Nephron (organoid): ENCODE measurements at regions not wholly inside any gene's neighbourhood (a gene's known extent, or its start where the extent isn't known, plus 50 kb on each side); places are given as distances from the start of the nearest gene placed in this dataset.
"Not testable (repeated sequence)": the region's sequence is repeated elsewhere in the genome, so short reads cannot be mapped to it uniquely, and the experiment has no call there.

Experiments
- H3K27ac Mint-ChIP-seq, 3 experiments: 2 replicates each; pipeline ENCODE4 v1.8.0; 2020; ENCODE audit warnings: mixed read lengths in 3 of 3, mild to moderate bottlenecking in 2 of 3, moderate library complexity in 1 of 3
- H3K27me3 Mint-ChIP-seq: 2 replicates; pipeline ENCODE4 v1.8.0; 2021; ENCODE audit warnings: low read depth, mild to moderate bottlenecking, moderate library complexity, mixed read lengths
- H3K36me3 Mint-ChIP-seq: 2 replicates; pipeline ENCODE4 v1.8.0; 2020; ENCODE audit warnings: low read depth, mixed read lengths
- H3K4me1 Mint-ChIP-seq: 2 replicates; pipeline ENCODE4 v1.8.0; 2020; ENCODE audit warnings: mixed read lengths
- H3K4me3 Mint-ChIP-seq, 3 experiments: 2 replicates each; pipeline ENCODE4 v1.8.0; 2020; ENCODE audit warnings: mild to moderate bottlenecking in 3 of 3, mixed read lengths in 3 of 3, moderate library complexity in 2 of 3
- H3K9me3 Mint-ChIP-seq: 2 replicates; pipeline ENCODE4 v1.8.0; 2020; ENCODE audit warnings: mixed read lengths
- CTCF ChIP-seq, 3 experiments: fragments of 200-600 bp; sonication (generic); IDR thresholded peaks; one replicate each; pipeline ENCODE4 v1.5.0; 2021; ENCODE audit warnings: antibody characterized with exemption in 3 of 3; ENCODE audit not compliant: unreplicated experiment in 3 of 3

GRCh38 chr14:105901226-105901625, 374.8 kb downstream of the TMEM121 start:
- Mint-ChIP-seq H3K4me1 (no peaks in the 10 kb centered on the region), H3K27me3 (no peaks in the 10 kb centered on the region), H3K36me3 (peaks cover 3% of the 10 kb centered on the region), H3K4me3 (no peak overlapping the region), H3K27ac (no peak overlapping the region), H3K9me3 (peaks cover 43% of the 10 kb centered on the region)
- no peak for TF ChIP-seq CTCF (IDR thresholded peaks at IDR 0.05; ENCODE audit: unreplicated experiment in 3 of 3)

- TF ChIP-seq CTCF (IDR thresholded peaks at IDR 0.05; ENCODE audit: unreplicated experiment in 3 of 3), result no peak
- Mint-ChIP-seq H3K36me3 (peaks cover 3% of the 10 kb centered on the region), H3K4me1 (no peaks in the 10 kb centered on the region), H3K9me3 (peaks cover 41% of the 10 kb centered on the region), H3K27me3 (no peaks in the 10 kb centered on the region), H3K27ac (no peak overlapping the region), H3K4me3 (no peak overlapping the region)
These were observed 375.9 kb downstream of the TMEM121 start for GRCh38 chr14:105902131-105902898.

GRCh38 chr14:105902899-105903165, 376.4 kb downstream of the TMEM121 start:
- not testable (repeated sequence) for H3K36me3 Mint-ChIP-seq, H3K27me3 Mint-ChIP-seq, H3K27ac Mint-ChIP-seq, H3K4me1 Mint-ChIP-seq, H3K4me3 Mint-ChIP-seq
- peaks cover 40% of the 10 kb centered on the region for H3K9me3 Mint-ChIP-seq

GRCh38 chr14:105903971-105904370, 377.6 kb downstream of the TMEM121 start:
- Mint-ChIP-seq H3K27ac (no peak overlapping the region), H3K4me3 (no peak overlapping the region), H3K4me1 (no peaks in the 10 kb centered on the region), H3K27me3 (no peaks in the 10 kb centered on the region), H3K36me3 (peaks cover 3% of the 10 kb centered on the region), H3K9me3 (peaks cover 37% of the 10 kb centered on the region)
- TF ChIP-seq CTCF (IDR thresholded peaks at IDR 0.05; ENCODE audit: unreplicated experiment in 3 of 3), result no peak

- Mint-ChIP-seq H3K4me1 (no peaks in the 10 kb centered on the region), H3K36me3 (peaks cover 3% of the 10 kb centered on the region), H3K27ac (no peak overlapping the region), H3K4me3 (no peak overlapping the region), H3K9me3 (peaks cover 37% of the 10 kb centered on the region), H3K27me3 (no peaks in the 10 kb centered on the region)
- no peak for TF ChIP-seq CTCF (IDR thresholded peaks at IDR 0.05; ENCODE audit: unreplicated experiment in 3 of 3)
These were observed 378.0 kb downstream of the TMEM121 start for GRCh38 chr14:105904379-105904778.

- no peak overlapping the region for H3K4me3 Mint-ChIP-seq
- no peaks in the 10 kb centered on the region for H3K4me1 Mint-ChIP-seq
- no peak for TF ChIP-seq CTCF (IDR thresholded peaks at IDR 0.05; ENCODE audit: unreplicated experiment in 3 of 3)
- H3K27me3 Mint-ChIP-seq, result no peaks in the 10 kb centered on the region
- no peak overlapping the region for H3K27ac Mint-ChIP-seq
- H3K36me3 Mint-ChIP-seq, result peaks cover 3% of the 10 kb centered on the region
- H3K9me3 Mint-ChIP-seq, result peaks cover 37% of the 10 kb centered on the region
These were observed 379.1 kb downstream of the TMEM121 start for GRCh38 chr14:105905456-105905855.
